K562 (cell line): ENCODE measurements at regions not wholly inside any gene's neighbourhood (a gene's known extent, or its start where the extent isn't known, plus 50 kb on each side); places are given as distances from the start of the nearest gene placed in this dataset.

Experiments
- CHCHD3 ChIP-seq: fragments of 250-450 bp; sonication (Bioruptor Pico); IDR thresholded peaks from 2 replicates; pipeline ENCODE4 v2.1.2; 2022; ENCODE audit warnings: mild to moderate bottlenecking
- CTBP1 ChIP-seq: fragments of 450-650 bp; IDR thresholded peaks from 2 replicates; pipeline ENCODE4 v1.6.1; 2016; ENCODE audit warnings: borderline replicate concordance
- FUS ChIP-seq: fragments of 200-400 bp; formaldehyde crosslinking; optimal IDR thresholded peaks from 2 replicates; pipeline ENCODE3; 2017; ENCODE audit warnings: low read depth, low read length
- KDM2B ChIP-seq: fragments of 250-450 bp; sonication (Bioruptor Pico); IDR thresholded peaks from 2 replicates; pipeline ENCODE4 v1.8.0; 2021; ENCODE audit warnings: mild to moderate bottlenecking, moderate library complexity
- SP1 ChIP-seq: sonication (generic); formaldehyde crosslinking; IDR thresholded peaks from 2 replicates; pipeline ENCODE4 v1.8.1; 2022; ENCODE audit warnings: mild to moderate bottlenecking, missing genetic modification reagents
- USF2 ChIP-seq: sonication (generic); formaldehyde crosslinking; IDR thresholded peaks from 2 replicates; pipeline ENCODE4 v1.5.0; 2020; ENCODE audit warnings: missing genetic modification reagents
- YY1 ChIP-seq, 3 experiments: IDR thresholded peaks; 2 replicates each; pipeline ENCODE4 v1.6.1; 2011; ENCODE audit warnings: low read length in 2 of 3, mild to moderate bottlenecking in 2 of 3, moderate library complexity in 2 of 3, borderline replicate concordance in 1 of 3, control low read depth in 1 of 3, low read depth in 1 of 3; ENCODE audit not compliant: insufficient read depth in 3 of 3, insufficient replicate concordance in 2 of 3, control insufficient read depth in 1 of 3, insufficient read length in 1 of 3; ENCODE audit errors: extremely low read depth in 1 of 3
- TF ChIP-seq, protein P1 (sequence below): fragments of 250-450 bp; sonication (Bioruptor Pico); IDR thresholded peaks from 2 replicates; pipeline ENCODE4 v1.5.0; 2020; ENCODE audit warnings: mild to moderate bottlenecking
- TF ChIP-seq, protein P2 (sequence below): fragments of 450-650 bp; IDR thresholded peaks from 2 replicates; pipeline ENCODE4 v1.6.1; 2016; ENCODE audit warnings: mild to moderate bottlenecking, moderate library complexity
- TF ChIP-seq, protein P3 (sequence below): sonication (generic); formaldehyde crosslinking; IDR thresholded peaks from 2 replicates; pipeline ENCODE4 v1.8.1; 2023; ENCODE audit warnings: mild to moderate bottlenecking, missing genetic modification reagents

GRCh38 chr15:96122077-96123027 is 208.1 kb upstream of the NR2F2 start (continued):
- TF ChIP-seq, protein P1, sequence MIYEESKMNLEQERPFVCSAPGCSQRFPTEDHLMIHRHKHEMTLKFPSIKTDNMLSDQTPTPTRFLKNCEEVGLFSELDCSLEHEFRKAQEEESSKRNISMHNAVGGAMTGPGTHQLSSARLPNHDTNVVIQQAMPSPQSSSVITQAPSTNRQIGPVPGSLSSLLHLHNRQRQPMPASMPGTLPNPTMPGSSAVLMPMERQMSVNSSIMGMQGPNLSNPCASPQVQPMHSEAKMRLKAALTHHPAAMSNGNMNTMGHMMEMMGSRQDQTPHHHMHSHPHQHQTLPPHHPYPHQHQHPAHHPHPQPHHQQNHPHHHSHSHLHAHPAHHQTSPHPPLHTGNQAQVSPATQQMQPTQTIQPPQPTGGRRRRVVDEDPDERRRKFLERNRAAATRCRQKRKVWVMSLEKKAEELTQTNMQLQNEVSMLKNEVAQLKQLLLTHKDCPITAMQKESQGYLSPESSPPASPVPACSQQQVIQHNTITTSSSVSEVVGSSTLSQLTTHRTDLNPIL (CRISPR knock-in tag), result no peak
- TF ChIP-seq YY1 (IDR thresholded peaks at IDR 0.05; ENCODE audit: borderline replicate concordance in 1 of 3, control insufficient read depth in 1 of 3, extremely low read depth in 1 of 3, insufficient read depth in 3 of 3, insufficient read length in 1 of 3, insufficient replicate concordance in 2 of 3, low read depth in 1 of 3, low read length in 2 of 3), result no peak
- peak; percentile 41; the same call in 1 of the 2 replicates for TF ChIP-seq USF2
- TF ChIP-seq, protein P2, sequence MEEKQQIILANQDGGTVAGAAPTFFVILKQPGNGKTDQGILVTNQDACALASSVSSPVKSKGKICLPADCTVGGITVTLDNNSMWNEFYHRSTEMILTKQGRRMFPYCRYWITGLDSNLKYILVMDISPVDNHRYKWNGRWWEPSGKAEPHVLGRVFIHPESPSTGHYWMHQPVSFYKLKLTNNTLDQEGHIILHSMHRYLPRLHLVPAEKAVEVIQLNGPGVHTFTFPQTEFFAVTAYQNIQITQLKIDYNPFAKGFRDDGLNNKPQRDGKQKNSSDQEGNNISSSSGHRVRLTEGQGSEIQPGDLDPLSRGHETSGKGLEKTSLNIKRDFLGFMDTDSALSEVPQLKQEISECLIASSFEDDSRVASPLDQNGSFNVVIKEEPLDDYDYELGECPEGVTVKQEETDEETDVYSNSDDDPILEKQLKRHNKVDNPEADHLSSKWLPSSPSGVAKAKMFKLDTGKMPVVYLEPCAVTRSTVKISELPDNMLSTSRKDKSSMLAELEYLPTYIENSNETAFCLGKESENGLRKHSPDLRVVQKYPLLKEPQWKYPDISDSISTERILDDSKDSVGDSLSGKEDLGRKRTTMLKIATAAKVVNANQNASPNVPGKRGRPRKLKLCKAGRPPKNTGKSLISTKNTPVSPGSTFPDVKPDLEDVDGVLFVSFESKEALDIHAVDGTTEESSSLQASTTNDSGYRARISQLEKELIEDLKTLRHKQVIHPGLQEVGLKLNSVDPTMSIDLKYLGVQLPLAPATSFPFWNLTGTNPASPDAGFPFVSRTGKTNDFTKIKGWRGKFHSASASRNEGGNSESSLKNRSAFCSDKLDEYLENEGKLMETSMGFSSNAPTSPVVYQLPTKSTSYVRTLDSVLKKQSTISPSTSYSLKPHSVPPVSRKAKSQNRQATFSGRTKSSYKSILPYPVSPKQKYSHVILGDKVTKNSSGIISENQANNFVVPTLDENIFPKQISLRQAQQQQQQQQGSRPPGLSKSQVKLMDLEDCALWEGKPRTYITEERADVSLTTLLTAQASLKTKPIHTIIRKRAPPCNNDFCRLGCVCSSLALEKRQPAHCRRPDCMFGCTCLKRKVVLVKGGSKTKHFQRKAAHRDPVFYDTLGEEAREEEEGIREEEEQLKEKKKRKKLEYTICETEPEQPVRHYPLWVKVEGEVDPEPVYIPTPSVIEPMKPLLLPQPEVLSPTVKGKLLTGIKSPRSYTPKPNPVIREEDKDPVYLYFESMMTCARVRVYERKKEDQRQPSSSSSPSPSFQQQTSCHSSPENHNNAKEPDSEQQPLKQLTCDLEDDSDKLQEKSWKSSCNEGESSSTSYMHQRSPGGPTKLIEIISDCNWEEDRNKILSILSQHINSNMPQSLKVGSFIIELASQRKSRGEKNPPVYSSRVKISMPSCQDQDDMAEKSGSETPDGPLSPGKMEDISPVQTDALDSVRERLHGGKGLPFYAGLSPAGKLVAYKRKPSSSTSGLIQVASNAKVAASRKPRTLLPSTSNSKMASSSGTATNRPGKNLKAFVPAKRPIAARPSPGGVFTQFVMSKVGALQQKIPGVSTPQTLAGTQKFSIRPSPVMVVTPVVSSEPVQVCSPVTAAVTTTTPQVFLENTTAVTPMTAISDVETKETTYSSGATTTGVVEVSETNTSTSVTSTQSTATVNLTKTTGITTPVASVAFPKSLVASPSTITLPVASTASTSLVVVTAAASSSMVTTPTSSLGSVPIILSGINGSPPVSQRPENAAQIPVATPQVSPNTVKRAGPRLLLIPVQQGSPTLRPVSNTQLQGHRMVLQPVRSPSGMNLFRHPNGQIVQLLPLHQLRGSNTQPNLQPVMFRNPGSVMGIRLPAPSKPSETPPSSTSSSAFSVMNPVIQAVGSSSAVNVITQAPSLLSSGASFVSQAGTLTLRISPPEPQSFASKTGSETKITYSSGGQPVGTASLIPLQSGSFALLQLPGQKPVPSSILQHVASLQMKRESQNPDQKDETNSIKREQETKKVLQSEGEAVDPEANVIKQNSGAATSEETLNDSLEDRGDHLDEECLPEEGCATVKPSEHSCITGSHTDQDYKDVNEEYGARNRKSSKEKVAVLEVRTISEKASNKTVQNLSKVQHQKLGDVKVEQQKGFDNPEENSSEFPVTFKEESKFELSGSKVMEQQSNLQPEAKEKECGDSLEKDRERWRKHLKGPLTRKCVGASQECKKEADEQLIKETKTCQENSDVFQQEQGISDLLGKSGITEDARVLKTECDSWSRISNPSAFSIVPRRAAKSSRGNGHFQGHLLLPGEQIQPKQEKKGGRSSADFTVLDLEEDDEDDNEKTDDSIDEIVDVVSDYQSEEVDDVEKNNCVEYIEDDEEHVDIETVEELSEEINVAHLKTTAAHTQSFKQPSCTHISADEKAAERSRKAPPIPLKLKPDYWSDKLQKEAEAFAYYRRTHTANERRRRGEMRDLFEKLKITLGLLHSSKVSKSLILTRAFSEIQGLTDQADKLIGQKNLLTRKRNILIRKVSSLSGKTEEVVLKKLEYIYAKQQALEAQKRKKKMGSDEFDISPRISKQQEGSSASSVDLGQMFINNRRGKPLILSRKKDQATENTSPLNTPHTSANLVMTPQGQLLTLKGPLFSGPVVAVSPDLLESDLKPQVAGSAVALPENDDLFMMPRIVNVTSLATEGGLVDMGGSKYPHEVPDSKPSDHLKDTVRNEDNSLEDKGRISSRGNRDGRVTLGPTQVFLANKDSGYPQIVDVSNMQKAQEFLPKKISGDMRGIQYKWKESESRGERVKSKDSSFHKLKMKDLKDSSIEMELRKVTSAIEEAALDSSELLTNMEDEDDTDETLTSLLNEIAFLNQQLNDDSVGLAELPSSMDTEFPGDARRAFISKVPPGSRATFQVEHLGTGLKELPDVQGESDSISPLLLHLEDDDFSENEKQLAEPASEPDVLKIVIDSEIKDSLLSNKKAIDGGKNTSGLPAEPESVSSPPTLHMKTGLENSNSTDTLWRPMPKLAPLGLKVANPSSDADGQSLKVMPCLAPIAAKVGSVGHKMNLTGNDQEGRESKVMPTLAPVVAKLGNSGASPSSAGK, result peak; percentile 47; the same call in 1 of the 2 replicates
- TF ChIP-seq FUS, result no peak
- no peak for TF ChIP-seq CTBP1
- no peak for TF ChIP-seq KDM2B
- TF ChIP-seq SP1 (CRISPR knock-in tag), result no peak
- TF ChIP-seq CHCHD3 (CRISPR knock-in tag), result no peak
- TF ChIP-seq, protein P3, sequence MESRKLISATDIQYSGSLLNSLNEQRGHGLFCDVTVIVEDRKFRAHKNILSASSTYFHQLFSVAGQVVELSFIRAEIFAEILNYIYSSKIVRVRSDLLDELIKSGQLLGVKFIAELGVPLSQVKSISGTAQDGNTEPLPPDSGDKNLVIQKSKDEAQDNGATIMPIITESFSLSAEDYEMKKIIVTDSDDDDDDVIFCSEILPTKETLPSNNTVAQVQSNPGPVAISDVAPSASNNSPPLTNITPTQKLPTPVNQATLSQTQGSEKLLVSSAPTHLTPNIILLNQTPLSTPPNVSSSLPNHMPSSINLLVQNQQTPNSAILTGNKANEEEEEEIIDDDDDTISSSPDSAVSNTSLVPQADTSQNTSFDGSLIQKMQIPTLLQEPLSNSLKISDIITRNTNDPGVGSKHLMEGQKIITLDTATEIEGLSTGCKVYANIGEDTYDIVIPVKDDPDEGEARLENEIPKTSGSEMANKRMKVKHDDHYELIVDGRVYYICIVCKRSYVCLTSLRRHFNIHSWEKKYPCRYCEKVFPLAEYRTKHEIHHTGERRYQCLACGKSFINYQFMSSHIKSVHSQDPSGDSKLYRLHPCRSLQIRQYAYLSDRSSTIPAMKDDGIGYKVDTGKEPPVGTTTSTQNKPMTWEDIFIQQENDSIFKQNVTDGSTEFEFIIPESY (CRISPR knock-in tag), result no peak
